DMS 273 treated with DMSO at 0.1 percent for 48 hours (cell line): ENCODE measurements at regions not wholly inside any gene's neighbourhood (a gene's known extent, or its start where the extent isn't known, plus 50 kb on each side); places are given as distances from the start of the nearest gene placed in this dataset.

ENCODE experiments used
- DNase-seq: peaks from one replicate; lab custom pipeline; 2025; lab: John Stamatoyannopoulos, UW

- no peak for DNase-seq
Observed at GRCh38 chr2:128777196-128778035, 458.7 kb upstream of the HS6ST1 start.

GRCh38 chr2:128778843-128779242 lies 460.2 kb upstream of the HS6ST1 start:
- DNase-seq = no peak

GRCh38 chr2:128779301-128780095 lies 460.8 kb upstream of the HS6ST1 start:
- DNase-seq = no peak

DNA sequence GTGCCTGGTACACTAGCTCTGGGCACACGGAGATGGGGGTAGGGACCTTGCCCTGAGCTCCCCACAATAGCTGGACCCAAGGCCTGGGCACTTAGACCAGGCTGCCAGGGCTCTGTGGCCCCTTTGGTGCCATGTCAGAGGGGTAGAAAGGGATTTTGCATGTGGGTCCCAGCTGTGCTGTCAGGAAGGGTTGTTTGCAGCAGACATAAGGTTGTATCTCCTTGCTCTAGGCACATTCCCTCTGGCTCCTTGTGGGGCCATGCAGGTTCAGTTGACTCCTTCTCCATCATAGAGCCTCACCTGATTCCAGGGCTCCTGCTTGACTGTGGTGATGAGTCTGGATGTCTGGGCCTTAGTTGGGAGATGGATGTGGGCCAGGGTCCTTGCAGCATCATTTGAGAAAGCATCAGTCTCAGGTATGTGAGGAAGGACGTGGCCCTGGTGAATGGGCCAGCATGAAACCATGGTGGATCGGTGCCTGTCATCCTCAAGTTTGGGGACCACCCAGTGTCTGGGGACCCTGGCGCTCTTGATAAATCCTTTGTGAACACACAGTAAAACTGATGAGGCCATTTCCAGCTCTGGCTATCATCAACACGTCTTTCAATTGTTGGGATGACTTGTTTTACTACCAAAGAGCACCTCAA lies 461.9 kb upstream of the HS6ST1 start:
- no peak for DNase-seq

DNA sequence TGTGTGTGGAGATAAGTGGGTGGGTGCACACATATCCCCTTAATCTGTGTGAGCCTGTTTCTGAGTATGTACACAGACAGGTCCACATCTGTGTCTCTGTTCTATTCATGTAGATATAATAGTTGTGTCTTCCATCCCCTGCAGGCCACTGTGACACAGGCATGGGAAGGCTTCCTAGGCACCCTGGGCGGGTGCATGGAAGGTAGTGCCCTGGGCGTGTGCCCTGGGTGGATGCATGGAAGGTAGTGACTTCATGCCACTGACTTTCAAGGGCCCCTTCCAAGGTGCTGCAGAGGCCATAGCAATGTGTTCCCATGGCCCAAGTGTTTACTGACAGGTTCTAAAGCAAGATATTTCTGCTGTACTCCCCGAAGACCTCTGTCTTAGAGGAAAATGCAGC lies 462.5 kb upstream of the HS6ST1 start:
- no peak for DNase-seq

DNA sequence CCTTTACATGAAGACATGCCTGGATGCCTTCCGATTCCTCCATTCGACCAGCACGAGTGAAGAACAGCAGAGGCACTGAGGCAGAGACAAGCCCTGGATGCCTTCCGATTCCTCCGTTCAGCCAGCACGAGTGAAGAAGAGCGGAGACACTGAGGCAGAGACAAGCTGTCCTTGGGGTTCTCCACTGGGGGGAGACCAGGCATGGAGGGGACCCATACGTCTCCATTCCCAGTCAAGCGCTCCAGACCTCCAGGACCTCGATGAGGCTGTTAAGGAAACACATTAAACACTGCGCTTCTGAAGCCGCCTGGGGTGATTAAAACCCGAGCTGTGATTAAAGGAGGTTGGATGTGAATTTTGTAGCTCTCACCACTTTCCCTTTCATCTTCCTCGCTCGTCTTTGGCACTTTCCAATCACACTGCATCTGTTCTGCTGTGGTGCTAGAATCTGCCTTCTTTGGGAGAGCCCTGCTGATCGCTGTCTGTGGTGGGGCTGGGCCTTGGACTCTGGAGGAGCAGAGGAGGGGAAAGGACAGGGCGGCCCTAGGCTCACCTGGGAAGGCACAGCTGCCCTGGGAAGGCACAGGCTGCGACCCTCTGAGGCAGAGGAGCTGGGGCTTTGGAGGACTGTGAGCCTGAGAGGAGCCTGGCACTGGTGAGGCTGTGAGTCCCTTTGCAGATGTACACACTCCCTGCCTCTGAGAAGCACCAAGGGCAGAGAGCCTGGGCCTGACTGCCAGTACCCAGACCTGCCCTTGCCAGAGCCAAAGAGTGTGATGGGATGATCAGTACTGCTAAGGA lies 463.1 kb upstream of the HS6ST1 start:
- no peak for DNase-seq

DNA sequence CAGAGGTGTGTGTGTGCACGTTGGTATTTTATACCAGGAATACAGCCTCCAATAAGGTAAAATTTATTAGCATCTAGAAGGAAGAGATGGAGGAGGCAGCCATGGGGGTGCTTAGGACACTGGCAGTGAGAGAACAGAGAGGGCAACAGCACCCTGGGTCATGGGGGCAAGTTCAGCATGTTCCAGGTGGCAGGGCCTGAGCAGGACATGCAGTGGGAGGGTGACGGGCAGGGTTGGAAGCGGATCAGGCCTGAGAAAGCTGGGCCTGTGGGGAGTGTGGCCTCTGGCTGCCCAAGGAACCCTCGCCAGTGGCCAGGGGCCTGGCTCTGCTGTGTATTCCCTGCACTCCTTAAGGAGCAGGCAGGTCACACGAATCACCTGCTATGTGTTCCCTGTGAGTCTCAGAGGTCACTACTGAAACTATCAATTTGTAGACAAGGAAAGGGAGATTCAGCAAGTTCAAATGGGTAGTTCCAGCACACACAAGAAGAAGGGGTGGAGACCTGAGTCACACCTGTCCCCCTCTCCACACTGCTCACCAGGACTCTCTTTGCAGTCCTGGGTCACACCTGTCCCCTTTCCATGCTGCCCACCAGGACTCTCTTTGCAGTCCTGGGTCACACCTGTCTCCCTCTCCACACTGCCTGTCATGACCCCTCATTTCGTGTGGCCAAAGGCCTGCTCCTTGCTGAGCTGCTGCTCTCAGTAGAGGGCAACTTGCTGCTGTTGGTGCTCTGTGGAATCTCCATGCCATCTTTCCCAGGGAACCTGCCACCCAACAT lies 463.9 kb upstream of the HS6ST1 start:
- DNase-seq = no peak

DNA sequence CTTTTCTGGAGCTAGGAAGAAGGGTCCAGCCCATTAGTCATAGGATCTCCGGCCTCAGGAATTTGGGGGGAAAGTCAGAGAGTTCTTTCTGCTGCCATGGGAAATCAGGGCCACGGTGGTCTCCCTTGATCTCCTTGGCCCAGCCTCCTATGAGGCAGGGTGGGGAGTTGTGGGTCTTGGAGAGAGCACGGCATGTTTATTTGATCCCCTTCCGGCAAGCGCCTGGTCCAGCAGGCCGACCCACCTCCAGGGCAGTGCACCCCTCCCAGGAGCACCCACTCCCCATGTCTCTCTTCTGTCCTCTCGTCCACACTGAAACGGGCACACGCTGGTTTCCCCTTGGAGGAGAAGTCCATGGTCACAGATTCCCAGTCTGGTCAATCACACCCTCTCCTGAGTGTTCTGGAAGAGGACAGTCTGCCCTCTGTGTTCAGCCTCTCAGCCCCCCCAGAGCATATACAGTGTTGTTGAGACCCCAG lies 464.6 kb upstream of the HS6ST1 start:
- DNase-seq = no peak

GRCh38 chr2:128783896-128784295 lies 465.2 kb upstream of the HS6ST1 start:
- no peak for DNase-seq

GRCh38 chr2:128784626-128785306 lies 466.1 kb upstream of the HS6ST1 start:
- no peak for DNase-seq

DNA sequence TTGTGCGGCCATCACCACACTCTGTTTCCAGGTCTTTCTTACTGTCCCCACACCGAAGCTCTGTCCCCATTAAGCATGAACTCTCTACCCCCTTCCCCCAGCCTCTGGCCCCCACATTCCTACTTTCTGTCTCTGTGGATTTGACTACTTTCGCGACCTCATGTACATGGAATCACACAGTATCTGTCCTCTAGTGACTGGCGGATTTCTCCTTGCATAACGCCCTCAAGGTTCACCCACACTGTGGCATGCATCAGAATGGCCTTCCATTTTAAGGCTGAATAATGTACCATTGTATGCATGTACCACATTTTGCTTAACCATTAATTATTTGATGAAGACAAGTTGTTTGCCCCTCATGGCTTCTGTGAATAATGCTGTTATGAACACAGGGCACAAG lies 467.6 kb upstream of the HS6ST1 start:
- no peak for DNase-seq

DNA sequence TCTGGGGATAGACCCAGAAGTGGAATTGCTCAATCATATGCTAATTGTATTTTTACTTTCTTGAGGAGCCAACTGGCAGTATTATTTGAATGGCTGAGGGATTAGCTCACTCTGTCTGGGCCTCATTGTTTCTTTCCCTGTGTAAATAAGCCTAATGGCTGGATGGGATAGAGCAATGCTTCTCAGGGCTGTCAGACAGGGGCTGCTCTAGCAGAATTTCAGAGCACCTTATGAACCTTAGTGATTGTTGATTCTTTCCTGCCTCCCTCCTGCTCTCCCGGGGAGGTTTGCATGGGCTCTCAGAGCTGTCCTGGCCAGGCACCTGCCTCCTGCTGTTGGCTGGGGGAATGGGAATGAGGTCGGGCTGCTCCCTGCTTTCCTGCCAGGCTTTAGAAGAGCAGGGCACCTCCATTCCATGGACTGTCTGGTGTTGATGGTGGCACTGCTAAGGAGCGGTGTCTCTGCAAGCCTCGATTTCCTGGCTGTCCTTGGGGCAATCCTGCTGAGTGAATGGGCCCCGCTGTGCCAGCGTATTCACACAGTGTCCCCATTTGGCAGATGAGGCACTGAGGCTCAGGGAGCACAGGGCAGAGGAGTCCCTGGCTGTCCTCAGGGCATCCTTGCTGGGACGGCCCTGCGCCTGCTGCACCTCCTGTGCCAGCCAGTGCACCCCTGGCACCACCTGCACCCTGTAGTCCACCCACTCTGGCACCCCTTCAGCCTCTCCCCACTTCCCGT lies 468.2 kb upstream of the HS6ST1 start:
- DNase-seq = no peak

DNA sequence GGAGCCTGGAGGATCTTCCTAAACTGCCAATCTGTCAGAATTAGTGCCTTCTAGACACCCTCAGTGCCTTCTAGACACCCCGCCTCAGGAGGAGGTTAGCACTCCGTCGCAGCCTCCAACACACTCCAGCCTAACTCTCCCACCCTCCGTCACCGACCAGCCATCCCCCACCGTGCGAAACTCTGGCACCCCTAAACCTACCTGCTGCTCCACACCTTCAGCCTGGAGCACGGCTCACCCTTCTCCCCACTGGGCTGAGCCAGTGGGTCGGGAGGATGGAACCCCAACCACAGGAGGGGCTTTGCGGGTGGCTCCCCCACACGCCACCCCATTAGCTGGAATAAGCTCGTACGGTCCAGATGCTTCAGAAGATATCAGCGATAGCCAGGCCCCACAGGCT lies 468.9 kb upstream of the HS6ST1 start:
- no peak for DNase-seq

GRCh38 chr2:128788636-128789220 lies 470.1 kb upstream of the HS6ST1 start:
- DNase-seq = no peak

DNA sequence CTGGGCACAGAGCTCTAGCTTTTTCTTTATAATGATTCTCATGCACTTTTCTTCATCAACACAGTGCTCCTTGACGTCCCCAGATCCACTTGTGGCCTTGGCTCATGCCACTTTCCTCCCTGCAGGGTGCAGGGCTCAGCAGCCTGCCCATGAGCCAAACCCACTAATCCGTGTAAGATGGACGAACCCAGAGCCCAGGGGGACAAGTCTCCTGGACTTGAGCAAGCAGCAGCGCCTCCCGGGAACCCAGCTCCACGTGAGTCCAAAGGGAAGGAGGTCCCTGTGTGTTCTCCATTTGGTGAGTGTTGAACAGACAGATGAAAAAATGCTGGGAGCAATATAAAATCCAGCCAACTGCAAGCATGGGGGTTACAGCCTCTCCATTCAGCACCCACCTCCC lies 470.6 kb upstream of the HS6ST1 start:
- DNase-seq = no peak

GRCh38 chr2:128789776-128790455 lies 471.2 kb upstream of the HS6ST1 start:
- DNase-seq = no peak

DNA sequence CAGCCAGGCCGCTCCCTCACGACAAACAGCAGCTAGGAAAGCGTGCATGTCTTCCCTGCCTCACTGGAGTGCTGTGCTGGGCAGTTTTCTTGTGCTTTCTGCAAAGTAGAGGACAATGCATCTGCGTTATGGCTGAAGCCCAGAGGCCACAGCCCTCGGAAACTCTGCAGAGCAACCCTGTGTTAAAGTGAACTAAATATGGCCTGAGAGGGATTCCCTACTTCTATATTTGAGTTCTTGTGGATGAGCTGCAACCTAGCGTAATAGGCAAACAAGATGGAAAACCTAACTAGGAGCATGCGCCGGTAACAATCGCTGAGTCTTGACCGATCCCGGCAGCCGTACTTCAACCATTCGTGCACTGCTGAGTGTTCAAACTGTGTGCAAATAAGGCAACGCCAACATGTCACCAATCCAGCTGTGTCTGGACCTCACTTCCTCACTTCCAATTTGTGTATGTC lies 471.9 kb upstream of the HS6ST1 start:
- no peak for DNase-seq

DNA sequence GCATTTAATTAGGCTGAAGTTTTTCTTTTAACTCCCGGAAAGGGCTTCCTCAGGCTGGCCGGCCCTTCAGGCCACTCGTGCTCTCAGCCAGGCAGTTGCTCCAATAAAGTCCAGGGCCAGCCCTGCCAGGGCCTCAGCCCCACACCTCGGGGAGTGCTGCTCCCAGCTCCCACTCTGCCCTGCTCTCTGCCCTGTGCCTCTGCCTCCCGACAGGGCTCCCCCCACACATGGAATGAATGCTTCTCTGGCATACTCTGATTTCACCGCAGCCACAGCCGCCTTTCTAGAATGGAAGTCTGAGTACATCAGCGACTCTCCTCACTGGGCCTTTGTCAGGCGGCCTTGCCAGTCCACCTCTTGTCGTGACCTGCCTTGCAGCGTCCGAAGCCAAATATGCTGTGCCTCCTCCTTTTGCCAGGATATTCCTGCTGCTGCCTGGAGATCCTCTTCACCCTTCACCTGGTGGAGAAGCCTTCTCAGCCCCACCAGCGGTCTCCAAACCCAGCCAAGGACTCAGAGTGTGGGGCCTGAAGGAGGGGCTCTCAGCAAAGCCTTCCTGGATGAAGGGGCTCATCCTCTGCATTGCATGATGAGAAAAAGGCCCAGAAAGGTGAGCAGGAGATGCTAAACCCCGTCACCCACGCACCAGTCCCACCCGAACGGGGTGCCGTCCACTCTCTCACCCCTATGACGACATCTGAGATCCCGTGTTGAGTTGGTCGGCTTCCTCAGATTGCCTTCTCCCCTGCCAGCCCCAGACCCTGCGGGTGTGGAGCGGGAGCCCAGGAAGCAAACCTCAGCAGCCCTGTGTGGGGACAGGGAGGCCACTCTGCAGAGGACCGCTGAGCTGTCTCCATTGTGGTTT lies 472.7 kb upstream of the HS6ST1 start:
- no peak for DNase-seq
